ENCODE measurements at regions not wholly inside any gene's neighbourhood (a gene's known extent, or its start where the extent isn't known, plus 50 kb on each side); places are given as distances from the start of the nearest gene placed in this dataset.
"Not testable (repeated sequence)": the region's sequence is repeated elsewhere in the genome, so short reads cannot be mapped to it uniquely, and the experiment has no call there.

DNA sequence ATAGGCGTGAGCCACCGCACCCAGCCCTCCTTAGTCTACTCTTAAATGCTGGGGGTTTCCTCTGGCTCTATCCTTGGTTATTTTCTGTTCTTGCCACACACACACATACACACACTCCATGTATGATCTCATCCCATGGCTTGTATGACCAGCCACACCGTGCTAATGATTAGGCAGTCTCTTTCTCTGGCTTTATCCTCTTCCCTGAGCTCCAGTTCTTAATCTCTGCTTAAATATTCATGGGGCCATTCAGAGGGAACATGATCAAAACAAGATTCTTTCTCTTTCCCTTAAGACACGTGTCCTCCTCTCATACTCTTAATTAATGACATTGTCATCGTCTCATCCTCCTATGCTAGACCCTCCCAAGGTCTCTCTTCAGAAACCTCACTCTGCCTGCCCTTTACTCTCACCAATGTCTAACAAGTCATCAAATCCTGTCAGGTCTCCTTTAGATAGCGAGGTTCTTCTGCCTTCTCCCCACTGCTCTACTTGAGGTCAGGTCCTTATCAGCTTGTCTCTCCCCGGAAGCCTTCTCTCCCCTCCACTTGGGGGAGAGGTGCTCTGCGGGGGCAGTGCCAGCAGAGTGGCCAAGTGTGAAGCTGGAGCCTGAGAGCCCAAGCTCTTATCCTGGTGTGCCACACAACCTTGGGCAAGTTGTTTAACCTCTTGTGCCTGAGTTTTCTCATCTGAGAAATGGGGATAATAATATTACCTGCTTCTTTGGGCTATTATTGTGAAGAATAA is 83.0 kb upstream of the GNG12 start:
- ChIA-PET POLR2A (no interaction called here), CTCF (no interaction called here)
- H3K27ac Mint-ChIP-seq = no peak overlapping the region
- H3K9me3 Mint-ChIP-seq = no peaks in the 10 kb centered on the region
- H3K27me3 Mint-ChIP-seq = peaks cover 4% of the 10 kb centered on the region
- H3K4me1 Mint-ChIP-seq = no peaks in the 10 kb centered on the region
- no peaks in the 10 kb centered on the region for H3K36me3 Mint-ChIP-seq (ENCODE audit: low read depth)
- no peak for DNase-seq
- no peak overlapping the region for H3K4me3 Mint-ChIP-seq

DNA sequence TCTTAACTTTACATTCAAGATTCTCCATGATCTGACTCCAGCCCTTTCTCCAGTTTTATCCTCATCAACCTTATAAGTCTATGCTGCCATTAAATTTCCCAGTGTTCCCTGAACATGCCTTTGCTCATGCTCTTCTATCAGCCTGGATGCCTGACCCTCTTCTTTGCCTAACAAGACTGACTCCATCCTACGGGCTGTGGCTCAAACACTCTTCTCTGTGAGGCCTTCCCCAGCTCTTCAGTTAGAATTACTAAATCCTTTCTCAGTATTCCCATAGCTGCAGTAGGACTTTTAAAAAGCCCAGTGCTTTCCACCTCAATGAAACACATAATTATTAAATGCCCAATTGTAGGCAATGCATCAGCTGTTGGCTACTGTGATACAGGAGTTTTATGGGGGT is 76.5 kb upstream of the GNG12 start:
- H3K27ac Mint-ChIP-seq = no peak overlapping the region
- no peaks in the 10 kb centered on the region for H3K9me3 Mint-ChIP-seq
- H3K4me1 Mint-ChIP-seq = peaks cover 9% of the 10 kb centered on the region
- no peak for DNase-seq
- ChIA-PET CTCF (no interaction called here), POLR2A (no interaction called here)
- H3K4me3 Mint-ChIP-seq = no peak overlapping the region
- H3K36me3 Mint-ChIP-seq (ENCODE audit: low read depth) = no peaks in the 10 kb centered on the region
- peaks cover 10% of the 10 kb centered on the region for H3K27me3 Mint-ChIP-seq

DNA sequence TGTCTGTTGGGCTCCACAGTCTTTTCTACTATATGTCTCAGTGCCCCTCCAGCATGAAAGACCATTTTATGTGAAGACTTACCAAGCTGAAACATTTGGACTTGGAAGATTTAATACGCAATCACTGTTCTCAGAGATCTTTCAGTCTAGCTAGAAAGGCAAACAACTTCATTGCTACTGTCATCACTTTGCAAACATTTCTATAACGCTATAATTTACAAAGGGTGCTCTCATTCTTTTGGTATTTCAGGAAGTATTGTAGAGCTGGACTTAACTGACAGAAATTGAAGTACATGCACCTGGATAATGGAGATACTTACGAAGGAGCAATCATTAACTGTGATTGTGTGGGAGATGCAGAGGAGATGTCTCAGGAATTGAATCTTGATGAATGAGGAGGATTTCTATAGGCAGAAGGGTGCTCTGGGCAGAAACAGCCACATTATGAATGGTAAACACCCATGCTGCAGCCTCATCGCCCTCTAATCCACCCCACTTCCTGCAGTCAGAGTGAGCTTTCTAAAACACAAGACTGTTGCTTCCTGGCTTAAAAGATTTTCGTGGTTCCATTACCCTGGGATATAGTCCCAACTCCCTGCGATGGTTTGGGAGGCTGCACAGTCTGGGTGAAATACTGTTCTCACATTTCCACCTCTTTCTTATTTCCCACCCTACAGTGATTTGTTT is 75.1 kb upstream of the GNG12 start:
- peaks cover 14% of the 10 kb centered on the region for H3K27me3 Mint-ChIP-seq
- H3K4me1 Mint-ChIP-seq = peaks cover 15% of the 10 kb centered on the region
- no peak overlapping the region for H3K27ac Mint-ChIP-seq
- CTCF ChIA-PET = no interaction called here
- H3K9me3 Mint-ChIP-seq = no peaks in the 10 kb centered on the region
- no peaks in the 10 kb centered on the region for H3K36me3 Mint-ChIP-seq (ENCODE audit: low read depth)
- DNase-seq = no peak
- H3K4me3 Mint-ChIP-seq = no peak overlapping the region
- POLR2A ChIA-PET = no interaction called here

DNA sequence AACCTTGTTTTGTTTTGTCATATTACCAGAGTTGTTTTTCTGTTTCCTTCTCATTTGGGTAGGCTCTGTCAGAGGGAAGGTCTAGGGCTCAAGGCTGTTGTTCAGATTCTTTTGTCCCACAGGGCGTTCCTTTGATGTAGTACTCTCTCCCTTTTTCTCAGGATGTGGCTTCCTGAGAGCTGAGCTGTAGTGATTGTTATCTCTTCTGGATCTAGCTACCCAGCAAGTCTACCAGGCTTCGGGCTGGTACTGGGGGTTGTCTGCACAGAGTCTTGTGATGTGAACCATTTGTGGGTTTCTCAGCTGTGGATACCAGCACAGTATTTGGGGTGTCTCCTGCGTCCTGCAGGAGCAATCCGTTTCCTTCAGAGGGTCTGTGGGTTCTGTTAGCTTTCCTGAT is 74.2 kb upstream of the GNG12 start:
- CTCF ChIA-PET; H3K4me3 Mint-ChIP-seq; H3K27ac Mint-ChIP-seq; H3K9me3 Mint-ChIP-seq; H3K36me3 Mint-ChIP-seq (ENCODE audit: low read depth); DNase-seq; POLR2A ChIA-PET: not testable (repeated sequence)
- H3K27me3 Mint-ChIP-seq = peaks cover 12% of the 10 kb centered on the region
- H3K4me1 Mint-ChIP-seq = peaks cover 15% of the 10 kb centered on the region

DNA sequence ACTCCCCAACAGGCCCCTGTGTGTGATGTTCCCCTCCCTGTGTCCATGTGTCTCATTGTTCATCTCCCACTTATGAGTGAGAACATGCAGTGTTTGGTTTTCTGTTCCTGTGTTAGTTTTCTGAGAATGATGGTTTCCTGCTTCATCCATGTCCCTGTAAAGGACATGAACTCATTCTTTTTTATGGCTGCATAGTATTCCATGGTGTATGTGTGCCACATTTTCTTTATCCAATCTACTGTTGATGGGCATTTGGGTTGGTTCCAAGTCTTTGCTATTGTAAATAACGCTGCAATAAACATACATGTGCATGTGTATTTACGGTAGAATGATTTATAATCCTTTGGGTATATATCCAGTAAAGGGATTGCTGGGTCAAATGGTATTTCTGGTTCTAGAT is 72.7 kb upstream of the GNG12 start:
- H3K4me3 Mint-ChIP-seq; CTCF ChIA-PET; H3K9me3 Mint-ChIP-seq; POLR2A ChIA-PET; H3K27ac Mint-ChIP-seq; DNase-seq; H3K36me3 Mint-ChIP-seq (ENCODE audit: low read depth): not testable (repeated sequence)
- H3K4me1 Mint-ChIP-seq = peaks cover 15% of the 10 kb centered on the region
- peaks cover 12% of the 10 kb centered on the region for H3K27me3 Mint-ChIP-seq

DNA sequence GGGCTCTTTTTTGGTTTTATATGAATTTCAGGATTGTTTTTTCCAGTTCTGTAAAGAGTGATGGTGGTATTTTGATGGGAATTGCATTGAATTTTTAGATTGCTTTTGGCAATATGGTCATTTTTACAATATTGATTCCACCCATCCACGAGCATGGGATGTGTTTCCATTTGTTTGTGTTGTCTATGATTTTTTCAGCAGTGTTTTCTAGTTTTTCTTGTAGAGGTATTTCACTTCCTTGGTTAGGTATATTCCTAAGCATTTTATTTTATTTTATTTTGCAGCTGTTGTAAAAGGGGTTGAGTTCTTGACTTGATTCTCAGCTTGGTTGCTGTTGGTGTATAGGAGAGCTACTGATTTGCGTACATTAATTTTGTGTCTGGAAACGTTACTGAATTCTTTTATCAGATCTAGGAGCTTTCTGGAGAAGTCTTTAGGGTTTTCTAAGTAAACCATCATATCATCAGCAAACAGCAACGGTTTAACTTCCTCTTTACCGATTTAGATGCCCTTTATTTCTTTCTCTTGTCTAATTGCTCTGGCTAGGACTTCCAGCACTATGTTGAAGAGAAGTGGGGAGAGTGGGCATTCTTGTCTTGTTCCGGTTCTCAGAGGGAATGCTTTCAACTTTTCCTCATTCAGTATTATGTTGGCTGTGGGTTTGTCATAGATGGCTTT is 69.4 kb upstream of the GNG12 start:
- H3K4me3 Mint-ChIP-seq; H3K27ac Mint-ChIP-seq; H3K9me3 Mint-ChIP-seq; H3K36me3 Mint-ChIP-seq (ENCODE audit: low read depth); DNase-seq; POLR2A ChIA-PET: not testable (repeated sequence)
- H3K27me3 Mint-ChIP-seq = peaks cover 16% of the 10 kb centered on the region
- CTCF ChIA-PET = interaction anchor here (0.7 kb wide), 1 partner anchor 108 kb away, joined by 3 read pairs; no protein-coding TSS in a partner anchor
- H3K4me1 Mint-ChIP-seq = peaks cover 12% of the 10 kb centered on the region

DNA sequence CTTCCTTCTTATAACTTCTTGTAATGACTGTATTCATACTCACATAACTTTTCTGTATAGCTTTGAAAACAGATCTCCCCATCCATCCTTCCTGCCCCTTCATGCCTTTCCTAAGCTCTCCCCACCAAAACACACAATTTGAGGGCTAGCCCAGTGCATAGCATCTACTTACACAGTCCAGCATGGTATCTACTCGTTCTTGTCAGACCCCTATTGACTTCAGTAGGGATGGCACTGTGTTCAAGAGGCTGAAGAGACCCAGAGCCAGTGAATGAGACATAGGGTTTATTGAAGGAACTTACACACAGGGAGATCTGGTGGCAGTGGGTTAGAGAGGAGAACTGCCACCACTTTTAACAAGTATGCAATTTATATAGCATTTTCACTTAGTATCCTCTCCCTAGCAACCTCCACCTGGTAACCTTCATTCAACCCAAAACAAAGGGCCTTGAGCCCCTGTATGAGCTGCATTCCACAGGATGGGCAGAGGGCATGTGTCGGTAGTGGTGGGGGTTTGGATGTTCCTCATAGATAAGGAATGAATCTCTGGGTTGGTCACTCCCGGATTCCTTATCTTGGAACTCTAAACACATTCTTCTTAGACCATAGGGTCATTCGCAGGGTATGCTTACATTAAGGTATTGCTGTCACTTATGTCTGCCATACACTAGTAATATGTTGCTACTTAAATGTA is 64.9 kb upstream of the GNG12 start:
- ChIA-PET CTCF (no interaction called here), POLR2A (no interaction called here)
- H3K27ac Mint-ChIP-seq = no peak overlapping the region
- DNase-seq = no peak
- no peaks in the 10 kb centered on the region for H3K4me1 Mint-ChIP-seq
- H3K4me3 Mint-ChIP-seq = no peak overlapping the region
- H3K9me3 Mint-ChIP-seq = no peaks in the 10 kb centered on the region
- peaks cover 21% of the 10 kb centered on the region for H3K27me3 Mint-ChIP-seq
- no peaks in the 10 kb centered on the region for H3K36me3 Mint-ChIP-seq (ENCODE audit: low read depth)

DNA sequence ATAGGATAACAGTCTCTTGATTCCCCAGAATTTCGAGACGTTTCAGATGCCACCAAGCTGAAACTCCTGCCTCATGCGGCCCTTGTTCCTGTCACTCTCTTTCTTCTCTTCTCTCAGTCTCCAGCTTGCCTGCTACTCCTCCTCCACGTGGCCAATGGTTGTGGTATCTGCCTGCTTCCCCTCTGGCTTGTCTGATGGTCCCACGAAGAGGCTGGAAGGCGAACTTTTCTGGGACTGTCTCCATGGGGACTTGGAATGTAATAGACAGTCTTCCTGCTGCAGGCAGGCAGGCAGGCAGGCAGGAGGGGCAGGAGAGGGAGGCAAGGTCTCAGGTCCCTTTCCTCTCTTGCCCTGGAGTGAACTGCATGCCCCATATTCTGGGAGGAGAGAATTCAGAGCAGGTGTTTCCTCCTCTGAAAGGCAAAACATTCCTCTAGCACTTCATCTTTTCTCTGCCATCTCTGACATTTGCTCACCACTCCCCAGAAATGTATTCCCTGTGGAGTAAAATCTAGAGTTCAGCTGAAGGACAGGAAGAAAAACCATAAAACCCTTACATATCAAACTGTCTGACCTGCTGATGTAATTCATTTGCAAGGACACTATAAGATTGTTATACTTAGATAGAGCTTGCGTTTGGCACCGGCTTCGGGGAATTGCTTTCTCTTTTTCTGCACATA is 64.1 kb upstream of the GNG12 start:
- Mint-ChIP-seq H3K4me3 (no peak overlapping the region), H3K27me3 (peaks cover 26% of the 10 kb centered on the region), H3K9me3 (no peaks in the 10 kb centered on the region), H3K36me3 (ENCODE audit: low read depth) (no peaks in the 10 kb centered on the region), H3K27ac (no peak overlapping the region), H3K4me1 (no peaks in the 10 kb centered on the region)
- ChIA-PET CTCF (interaction anchor here (0.9 kb wide), 1 partner anchor 42 kb away, joined by 3 read pairs; no protein-coding TSS in a partner anchor), POLR2A (no interaction called here)
- no peak for DNase-seq

DNA sequence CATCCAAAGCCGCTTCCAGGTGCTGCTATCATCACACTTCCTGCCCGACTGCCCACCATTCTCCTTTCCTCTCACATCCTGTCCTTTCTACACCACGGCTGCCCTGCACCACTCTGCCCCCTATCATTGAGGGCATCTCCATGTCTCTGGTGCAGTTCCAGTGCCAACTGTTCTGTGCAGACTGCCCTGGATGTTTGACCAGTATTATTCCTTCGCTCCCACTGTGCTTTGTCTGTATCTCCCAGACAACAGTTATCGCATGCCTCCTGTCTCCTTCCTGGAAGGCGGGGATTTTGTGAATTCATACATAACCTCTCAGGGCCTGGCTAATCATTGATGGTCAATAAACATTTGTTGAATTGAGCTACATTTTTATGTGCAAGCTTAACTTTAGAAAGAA is 63.6 kb upstream of the GNG12 start:
- Mint-ChIP-seq H3K36me3 (ENCODE audit: low read depth) (no peaks in the 10 kb centered on the region), H3K9me3 (no peaks in the 10 kb centered on the region), H3K4me1 (no peaks in the 10 kb centered on the region), H3K27ac (no peak overlapping the region), H3K27me3 (peaks cover 26% of the 10 kb centered on the region), H3K4me3 (no peak overlapping the region)
- ChIA-PET POLR2A (no interaction called here), CTCF (interaction anchor here (0.9 kb wide), 1 partner anchor 43 kb away, joined by 3 read pairs; no protein-coding TSS in a partner anchor)
- DNase-seq = no peak

DNA sequence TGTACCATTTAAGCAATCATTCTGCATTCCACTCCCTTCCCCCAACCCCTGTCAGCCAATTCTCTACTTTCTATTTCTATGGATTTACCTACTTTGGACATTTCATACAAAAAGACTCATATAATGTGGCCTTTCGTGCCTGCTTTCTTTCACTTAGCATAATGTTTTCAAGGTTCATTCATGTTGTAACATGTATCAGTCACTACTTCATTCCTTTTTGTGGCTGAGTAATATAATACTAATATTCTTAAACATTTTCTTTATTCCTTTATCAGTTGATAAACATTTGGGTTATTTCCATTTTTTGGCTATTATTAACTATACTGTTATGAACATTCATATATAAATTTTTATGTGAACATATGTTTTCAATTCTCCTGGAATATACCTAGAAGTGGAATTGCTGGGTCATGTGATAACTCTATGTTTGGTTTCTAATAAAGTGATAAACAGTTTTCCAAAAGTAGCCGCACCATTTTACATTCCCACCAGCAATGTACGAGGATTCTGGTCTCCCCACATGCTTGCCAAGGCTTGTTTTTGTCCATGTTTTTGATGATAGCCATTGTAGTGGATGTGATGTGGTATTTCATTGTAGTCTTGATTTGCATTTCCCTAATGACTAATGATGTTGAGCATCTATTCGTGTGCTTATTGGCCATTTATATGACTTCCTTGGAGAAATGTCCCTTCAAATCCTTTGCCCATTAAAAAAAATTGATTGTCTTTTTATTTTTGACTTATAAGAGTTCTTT is 61.9 kb upstream of the GNG12 start:
- no peak overlapping the region for H3K4me3 Mint-ChIP-seq
- no peaks in the 10 kb centered on the region for H3K4me1 Mint-ChIP-seq
- peaks cover 26% of the 10 kb centered on the region for H3K27me3 Mint-ChIP-seq
- no peaks in the 10 kb centered on the region for H3K36me3 Mint-ChIP-seq (ENCODE audit: low read depth)
- ChIA-PET CTCF (no interaction called here), POLR2A (no interaction called here)
- DNase-seq = no peak
- H3K9me3 Mint-ChIP-seq = no peaks in the 10 kb centered on the region
- no peak overlapping the region for H3K27ac Mint-ChIP-seq

DNA sequence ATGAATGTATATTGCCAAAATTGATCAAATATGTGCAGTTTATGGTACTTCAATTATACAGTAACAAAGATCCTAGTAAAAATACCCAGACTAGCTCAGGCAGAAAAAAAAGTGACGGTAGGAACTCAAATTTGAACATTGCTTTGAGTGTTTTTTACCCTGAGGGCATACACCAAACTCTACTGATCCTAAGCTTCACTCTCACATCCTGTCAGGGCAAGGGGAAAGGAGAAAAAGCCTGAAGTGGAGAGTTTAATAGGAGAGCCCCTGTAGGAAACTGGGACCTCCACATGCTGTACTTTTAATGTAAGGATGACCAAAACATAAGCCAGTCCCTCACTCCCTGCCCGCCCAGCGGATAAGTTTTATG is 59.8 kb upstream of the GNG12 start:
- ChIA-PET POLR2A (no interaction called here), CTCF (no interaction called here)
- no peaks in the 10 kb centered on the region for H3K9me3 Mint-ChIP-seq
- no peaks in the 10 kb centered on the region for H3K36me3 Mint-ChIP-seq (ENCODE audit: low read depth)
- peaks cover 2% of the 10 kb centered on the region for H3K4me1 Mint-ChIP-seq
- H3K4me3 Mint-ChIP-seq = no peak overlapping the region
- H3K27ac Mint-ChIP-seq = no peak overlapping the region
- no peak for DNase-seq
- H3K27me3 Mint-ChIP-seq = peaks cover 19% of the 10 kb centered on the region

DNA sequence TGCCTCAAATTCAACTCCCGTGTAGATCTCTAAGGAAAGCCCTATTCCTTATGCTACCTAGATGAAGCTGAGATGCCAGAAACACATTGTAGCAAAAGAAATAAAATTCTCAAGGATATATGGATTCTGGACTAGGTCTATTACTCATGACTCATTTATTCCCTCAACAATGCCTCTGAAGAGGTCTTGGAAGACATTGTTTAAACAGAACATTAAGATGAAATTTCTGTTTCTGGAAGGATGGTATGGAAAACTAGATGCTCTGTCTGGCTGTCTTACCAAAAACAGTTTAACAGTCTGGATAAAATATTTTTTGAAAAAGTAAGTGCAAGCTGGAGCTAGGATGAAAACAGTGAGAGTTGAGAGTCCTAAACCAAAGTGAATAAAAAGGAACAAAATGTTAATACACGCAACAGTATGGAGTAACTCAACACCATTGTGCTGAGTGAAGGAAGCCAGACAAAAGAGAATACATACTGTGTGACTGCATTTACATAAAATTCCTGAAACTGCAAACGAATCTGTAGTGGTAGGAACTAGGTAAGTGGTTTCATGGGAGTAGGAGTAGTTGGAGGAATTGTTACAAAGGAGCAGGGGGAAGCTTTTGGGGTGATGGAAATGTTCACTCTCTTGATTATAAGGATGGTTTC is 59.3 kb upstream of the GNG12 start:
- H3K27ac Mint-ChIP-seq = no peak overlapping the region
- no peaks in the 10 kb centered on the region for H3K9me3 Mint-ChIP-seq
- peaks cover 2% of the 10 kb centered on the region for H3K4me1 Mint-ChIP-seq
- ChIA-PET POLR2A (no interaction called here), CTCF (no interaction called here)
- H3K4me3 Mint-ChIP-seq = no peak overlapping the region
- H3K27me3 Mint-ChIP-seq = peaks cover 16% of the 10 kb centered on the region
- no peaks in the 10 kb centered on the region for H3K36me3 Mint-ChIP-seq (ENCODE audit: low read depth)
- no peak for DNase-seq

All from activated CD4-positive, alpha-beta T cell treated with anti-CD3 and anti-CD28 coated beads, Interleukin-2, amount 10 ng/mL, durations not matched to agents 7 days and 5 days (primary cell).